Right kidney (tissue), 1 donor: ENCODE measurements at regions not wholly inside any gene's neighbourhood (a gene's known extent, or its start where the extent isn't known, plus 50 kb on each side); places are given as distances from the start of the nearest gene placed in this dataset.

Experiments used
- DNase-seq: peaks from one replicate; pipeline ENCODE4 v3.0.0-alpha.2; 2016

- DNase-seq = no peak
These were observed 1143.8 kb downstream of the XPNPEP1 start for GRCh38 chr10:108779501-108779900.

GRCh38 chr10:108775911-108776475, 1147.3 kb downstream of the XPNPEP1 start:
- no peak for DNase-seq

GRCh38 chr10:108771106-108771505, 1152.2 kb downstream of the XPNPEP1 start:
- no peak for DNase-seq

GRCh38 chr10:108765794-108766193, 1157.5 kb downstream of the XPNPEP1 start:
- DNase-seq = no peak

- no peak for DNase-seq
These were observed 1165.4 kb downstream of the XPNPEP1 start for GRCh38 chr10:108757946-108758345.

- no peak for DNase-seq
These were observed 1167.7 kb downstream of the XPNPEP1 start for GRCh38 chr10:108755646-108756045.

- no peak for DNase-seq
These were observed 1170.0 kb downstream of the XPNPEP1 start for GRCh38 chr10:108753326-108753725.

- DNase-seq = no peak
These were observed 1174.3 kb downstream of the XPNPEP1 start for GRCh38 chr10:108749042-108749441.

GRCh38 chr10:108736111-108736510, 1187.2 kb downstream of the XPNPEP1 start:
- DNase-seq = no peak

- no peak for DNase-seq
These were observed 1187.9 kb downstream of the XPNPEP1 start for GRCh38 chr10:108735380-108735779.

- no peak for DNase-seq
These were observed 1201.4 kb downstream of the XPNPEP1 start for GRCh38 chr10:108721874-108722273.

GRCh38 chr10:108716352-108716751, 1207.0 kb downstream of the XPNPEP1 start:
- DNase-seq = no peak

- no peak for DNase-seq
These were observed 1213.2 kb downstream of the XPNPEP1 start for GRCh38 chr10:108709927-108710722.

GRCh38 chr10:108708363-108708762, 1214.9 kb downstream of the XPNPEP1 start:
- DNase-seq = no peak

- no peak for DNase-seq
These were observed 1226.4 kb downstream of the XPNPEP1 start for GRCh38 chr10:108696792-108697477.

- DNase-seq = no peak
These were observed 1232.2 kb downstream of the XPNPEP1 start for GRCh38 chr10:108691126-108691525.

GRCh38 chr10:108690530-108690929, 1232.8 kb downstream of the XPNPEP1 start:
- DNase-seq = no peak

GRCh38 chr10:108689891-108690290, 1233.4 kb downstream of the XPNPEP1 start:
- no peak for DNase-seq

GRCh38 chr10:108688314-108688713, 1235.0 kb downstream of the XPNPEP1 start:
- DNase-seq = no peak

GRCh38 chr10:108685863-108686531, 1237.3 kb downstream of the XPNPEP1 start:
- no peak for DNase-seq

- peak; percentile 3 for DNase-seq
These were observed 1238.9 kb downstream of the XPNPEP1 start for GRCh38 chr10:108684431-108684830.

GRCh38 chr10:108673741-108674140, 1249.6 kb downstream of the XPNPEP1 start:
- no peak for DNase-seq

GRCh38 chr10:108663587-108663986, 1259.7 kb downstream of the XPNPEP1 start:
- no peak for DNase-seq
